CD4-positive, alpha-beta T cell (primary cell): ENCODE measurements at regions not wholly inside any gene's neighbourhood (a gene's known extent, or its start where the extent isn't known, plus 50 kb on each side); places are given as distances from the start of the nearest gene placed in this dataset.

ENCODE experiments used
- ATAC-seq: fragments of 200-7000 bp; cut with Tn5 transposase; one replicate; pipeline ENCODE4 v1.10.0; 2022; ENCODE audit warnings: mild to moderate bottlenecking; ENCODE audit not compliant: poor library complexity
- CTCF ChIA-PET: fragments of 350-600 bp; sonication (Branson Sonifier 250); formaldehyde crosslinking; loops from one replicate; lab custom pipeline; 2021; ENCODE audit warnings: antibody characterized with exemption, inconsistent platforms; lab: Charles Lee
- POLR2A ChIA-PET: fragments of 350-600 bp; sonication (Branson Sonifier 250); formaldehyde crosslinking; loops from one replicate; lab custom pipeline; 2021; ENCODE audit warnings: antibody characterized with exemption, inconsistent platforms; lab: Charles Lee
- DNase-seq, 14 experiments: peaks; one replicate each; pipeline ENCODE4 v3.0.0-alpha.2; 2013 to 2020; ENCODE audit warnings: mixed read lengths in 2 of 14
- H3K27ac ChIP-seq, 2 donors: one replicate each; pipeline versions ENCODE4 v1.5.1 to v1.7.0; 2013; ENCODE audit warnings: low read length in 2 of 2, low read depth in 1 of 2, mild to moderate bottlenecking in 1 of 2
- H3K27me3 ChIP-seq, 2 experiments: 1 replicate in 1 of 2; 2 replicates in 1 of 2; pipeline versions ENCODE4 v1.6.1 to v1.7.0; 2013; ENCODE audit warnings: low read length in 2 of 2, control low read depth in 1 of 2, mild to moderate bottlenecking in 1 of 2, moderate library complexity in 1 of 2; ENCODE audit not compliant: insufficient read depth in 2 of 2, control insufficient read depth in 1 of 2
- H3K36me3 ChIP-seq: one replicate; pipeline ENCODE4 v1.6.1; 2013; ENCODE audit warnings: low read length, control low read depth; ENCODE audit not compliant: insufficient read depth
- H3K4me1 ChIP-seq: one replicate; pipeline ENCODE4 v1.6.1; 2013; ENCODE audit warnings: low read length, control low read depth; ENCODE audit not compliant: insufficient read depth
- H3K4me3 ChIP-seq: one replicate; pipeline ENCODE4 v1.5.1; 2013; ENCODE audit warnings: mild to moderate bottlenecking, low read length, moderate library complexity
- H3K9me3 ChIP-seq, 2 experiments: 1 replicate in 1 of 2; 2 replicates in 1 of 2; pipeline versions ENCODE4 v1.6.1 to v1.7.0; 2013; ENCODE audit warnings: low read length in 2 of 2, mild to moderate bottlenecking in 2 of 2, control low read depth in 1 of 2, moderate library complexity in 1 of 2; ENCODE audit not compliant: control insufficient read depth in 1 of 2, insufficient read depth in 1 of 2
- H3K27ac Mint-ChIP-seq: one replicate; pipeline ENCODE4 v1.8.0; 2020; ENCODE audit warnings: mixed read lengths
- H3K27me3 Mint-ChIP-seq: one replicate; pipeline ENCODE4 v1.8.0; 2021; ENCODE audit warnings: mixed read lengths
- H3K36me3 Mint-ChIP-seq: one replicate; pipeline ENCODE4 v1.8.0; 2021; ENCODE audit warnings: low read depth, mixed read lengths
- H3K4me1 Mint-ChIP-seq: one replicate; pipeline ENCODE4 v1.8.0; 2021; ENCODE audit warnings: low read depth, mixed read lengths
- H3K4me3 Mint-ChIP-seq: one replicate; pipeline ENCODE4 v1.8.0; 2020; ENCODE audit warnings: mild to moderate bottlenecking, mixed read lengths
- H3K9me3 Mint-ChIP-seq: one replicate; pipeline ENCODE4 v1.8.0; 2020; ENCODE audit warnings: mixed read lengths
- intact Hi-C, 2 experiments: fragments of 100-400 bp; cut with DNase I in 1 of 2; cut with micrococcal nuclease in 1 of 2; formaldehyde crosslinking; loops; one replicate each; pipeline versions ENCODE4 v1.15.1 to v1.9.0; 2023 to 2025; cut with DNase I, micrococcal nuclease
- TF ChIP-seq, protein P1 (sequence below): fragments of 200-600 bp; IDR thresholded peaks from one replicate; pipeline ENCODE4 v1.8.0; 2022; ENCODE audit warnings: antibody characterized with exemption, mild to moderate bottlenecking

DNA sequence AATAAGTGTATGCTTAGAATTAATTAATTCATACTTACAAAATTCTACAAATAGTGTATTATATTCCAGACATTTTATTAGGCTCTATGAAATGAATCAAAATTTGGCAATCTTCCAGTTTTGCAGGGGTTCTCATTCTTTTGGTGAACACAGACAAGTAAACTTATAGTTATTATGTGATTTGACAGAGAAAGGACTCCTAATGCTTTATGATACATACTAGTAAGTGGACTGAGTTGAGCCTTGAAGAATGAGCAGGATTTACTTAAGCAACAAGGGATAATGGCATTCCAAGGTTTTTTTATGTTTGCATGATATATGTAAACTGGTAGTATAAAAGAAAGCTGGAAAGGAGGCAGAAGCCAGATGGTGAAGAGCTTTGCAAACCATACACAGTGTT lies 145.7 kb upstream of the FERD3L start:
- ChIA-PET POLR2A (no interaction called here), CTCF (no interaction called here)
- Mint-ChIP-seq H3K27me3 (no peaks in the 10 kb centered on the region), H3K27ac (no peak overlapping the region), H3K36me3 (no peaks in the 10 kb centered on the region), H3K4me3 (no peak overlapping the region), H3K9me3 (no peaks in the 10 kb centered on the region), H3K4me1 (no peaks in the 10 kb centered on the region)
- TF ChIP-seq, protein P1, sequence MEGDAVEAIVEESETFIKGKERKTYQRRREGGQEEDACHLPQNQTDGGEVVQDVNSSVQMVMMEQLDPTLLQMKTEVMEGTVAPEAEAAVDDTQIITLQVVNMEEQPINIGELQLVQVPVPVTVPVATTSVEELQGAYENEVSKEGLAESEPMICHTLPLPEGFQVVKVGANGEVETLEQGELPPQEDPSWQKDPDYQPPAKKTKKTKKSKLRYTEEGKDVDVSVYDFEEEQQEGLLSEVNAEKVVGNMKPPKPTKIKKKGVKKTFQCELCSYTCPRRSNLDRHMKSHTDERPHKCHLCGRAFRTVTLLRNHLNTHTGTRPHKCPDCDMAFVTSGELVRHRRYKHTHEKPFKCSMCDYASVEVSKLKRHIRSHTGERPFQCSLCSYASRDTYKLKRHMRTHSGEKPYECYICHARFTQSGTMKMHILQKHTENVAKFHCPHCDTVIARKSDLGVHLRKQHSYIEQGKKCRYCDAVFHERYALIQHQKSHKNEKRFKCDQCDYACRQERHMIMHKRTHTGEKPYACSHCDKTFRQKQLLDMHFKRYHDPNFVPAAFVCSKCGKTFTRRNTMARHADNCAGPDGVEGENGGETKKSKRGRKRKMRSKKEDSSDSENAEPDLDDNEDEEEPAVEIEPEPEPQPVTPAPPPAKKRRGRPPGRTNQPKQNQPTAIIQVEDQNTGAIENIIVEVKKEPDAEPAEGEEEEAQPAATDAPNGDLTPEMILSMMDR, result no peak
- no peak for DNase-seq
- H3K36me3 ChIP-seq, result no peaks in the 10 kb centered on the region
- intact Hi-C loops, result no loop called here
- no peaks in the 10 kb centered on the region for H3K27me3 ChIP-seq
- H3K9me3 ChIP-seq, result no peaks in the 10 kb centered on the region
- no peak overlapping the region for H3K27ac ChIP-seq
- no peak for ATAC-seq
- H3K4me3 ChIP-seq, result no peak overlapping the region
- no peaks in the 10 kb centered on the region for H3K4me1 ChIP-seq

DNA sequence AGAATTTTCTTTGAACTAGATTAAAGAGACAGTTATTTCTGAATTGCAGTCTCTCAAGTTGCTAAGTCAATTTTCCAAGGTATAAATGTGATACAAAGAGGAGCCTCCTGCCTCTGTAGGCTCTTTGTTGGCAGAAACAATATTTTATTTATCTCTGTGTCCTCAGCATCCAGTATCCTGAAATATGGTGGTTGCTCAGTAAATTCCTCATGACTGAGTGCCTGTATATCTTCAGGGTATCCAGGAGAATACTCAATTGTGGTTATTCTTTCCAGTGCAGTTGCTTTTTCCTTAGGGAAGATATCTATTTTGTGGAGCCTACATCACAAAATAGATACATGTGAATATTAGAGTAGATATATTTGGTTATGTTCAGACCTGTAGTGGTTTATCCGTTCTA lies 144.8 kb upstream of the FERD3L start:
- H3K9me3 Mint-ChIP-seq, result no peaks in the 10 kb centered on the region
- Histone ChIP-seq H3K4me1 (no peaks in the 10 kb centered on the region), H3K27ac (no peak overlapping the region), H3K4me3 (no peak overlapping the region), H3K9me3 (no peaks in the 10 kb centered on the region), H3K27me3 (no peaks in the 10 kb centered on the region), H3K36me3 (no peaks in the 10 kb centered on the region)
- no peak overlapping the region for H3K4me3 Mint-ChIP-seq
- TF ChIP-seq, protein P1, result no peak
- POLR2A ChIA-PET, result no interaction called here
- DNase-seq, result no peak
- H3K36me3 Mint-ChIP-seq, result no peaks in the 10 kb centered on the region
- intact Hi-C loops, result no loop called here
- no peak overlapping the region for H3K27ac Mint-ChIP-seq
- ATAC-seq, result no peak
- CTCF ChIA-PET, result no interaction called here
- no peaks in the 10 kb centered on the region for H3K4me1 Mint-ChIP-seq
- no peaks in the 10 kb centered on the region for H3K27me3 Mint-ChIP-seq

DNA sequence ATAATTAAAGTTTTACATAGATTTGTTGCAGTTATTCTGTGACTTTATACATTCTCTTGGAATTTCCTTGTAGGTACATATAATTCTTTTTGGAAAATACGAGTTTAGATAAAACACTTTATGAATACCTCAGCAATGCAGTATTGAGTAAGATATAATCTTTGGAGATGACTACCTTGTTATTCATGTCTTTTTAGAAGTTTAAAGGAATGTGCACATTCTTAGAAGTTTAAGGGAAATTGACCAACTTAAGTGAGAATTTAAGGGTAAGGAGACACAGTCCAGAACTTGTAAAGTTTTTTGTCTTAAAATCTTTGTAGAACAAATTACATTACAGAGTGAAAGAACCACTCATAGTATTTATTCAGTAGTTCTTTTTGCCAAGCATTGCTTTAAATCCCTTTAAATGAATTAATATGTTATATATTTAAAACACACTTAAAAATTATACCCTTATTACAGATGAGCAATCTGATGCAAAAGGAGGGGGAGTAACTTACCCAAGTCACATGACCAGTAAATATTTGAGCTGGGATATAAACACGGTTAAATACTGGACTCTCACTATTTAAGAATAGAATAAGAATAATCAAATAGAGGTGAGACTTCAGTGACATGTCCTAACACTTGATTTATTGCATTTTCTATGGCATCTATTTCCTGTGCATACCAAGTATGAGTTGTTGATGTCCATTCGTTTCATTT lies 139.5 kb upstream of the FERD3L start:
- H3K36me3 ChIP-seq, result no peaks in the 10 kb centered on the region
- intact Hi-C loops, result no loop called here
- H3K36me3 Mint-ChIP-seq, result no peaks in the 10 kb centered on the region
- no peak overlapping the region for H3K27ac Mint-ChIP-seq
- no peak overlapping the region for H3K4me3 ChIP-seq
- ChIA-PET CTCF (no interaction called here), POLR2A (no interaction called here)
- ATAC-seq (no peak), DNase-seq (no peak)
- H3K4me1 Mint-ChIP-seq, result no peaks in the 10 kb centered on the region
- TF ChIP-seq, protein P1, result no peak
- H3K4me3 Mint-ChIP-seq, result no peak overlapping the region
- H3K9me3 ChIP-seq, result no peaks in the 10 kb centered on the region
- H3K27ac ChIP-seq, result no peak overlapping the region
- no peaks in the 10 kb centered on the region for H3K27me3 Mint-ChIP-seq
- peaks cover 7% of the 10 kb centered on the region for H3K9me3 Mint-ChIP-seq
- H3K27me3 ChIP-seq, result no peaks in the 10 kb centered on the region
- no peaks in the 10 kb centered on the region for H3K4me1 ChIP-seq
